SU-DHL-6 (cell line): ENCODE measurements at regions not wholly inside any gene's neighbourhood (a gene's known extent, or its start where the extent isn't known, plus 50 kb on each side); places are given as distances from the start of the nearest gene placed in this dataset.

Experiments used
- H2AFZ ChIP-seq: fragments of 200-600 bp; sonication (generic); 2 replicates; pipeline ENCODE4 v1.6.1; 2014; ENCODE audit warnings: low read depth, mild to moderate bottlenecking, moderate library complexity, mixed read lengths, antibody characterized with exemption, low read length; ENCODE audit not compliant: severe bottlenecking
- H3F3A ChIP-seq: fragments of 200-600 bp; shearing (Covaris generic); 2 replicates; pipeline ENCODE4 v1.6.0; 2016; ENCODE audit warnings: antibody characterized with exemption, mild to moderate bottlenecking; ENCODE audit not compliant: insufficient read depth
- H3K27ac ChIP-seq: fragments of 200-600 bp; sonication (generic); 2 replicates; pipeline ENCODE4 v1.5.1; 2016; ENCODE audit warnings: low read depth, mild to moderate bottlenecking, low read length, moderate library complexity, mixed read lengths
- H3K27me3 ChIP-seq: fragments of 200-600 bp; sonication (generic), shearing (Covaris generic); 2 replicates; pipeline ENCODE4 v1.6.0; 2014; ENCODE audit warnings: mild to moderate bottlenecking, low read length
- H3K36me3 ChIP-seq: fragments of 200-600 bp; sonication (generic); 2 replicates; pipeline ENCODE4 v1.6.1; 2014; ENCODE audit warnings: mild to moderate bottlenecking, low read length, mixed read lengths
- H3K4me2 ChIP-seq: fragments of 300-600, 200-600 bp; shearing (Covaris generic), sonication (generic); 2 replicates; pipeline ENCODE4 v1.6.0; 2014; ENCODE audit warnings: low read length, low read depth, mild to moderate bottlenecking; ENCODE audit not compliant: poor library complexity, severe bottlenecking
- H3K4me3 ChIP-seq: fragments of 200-600 bp; sonication (generic); 2 replicates; pipeline ENCODE4 v1.5.1; 2014; ENCODE audit warnings: antibody characterized with exemption, low read length, mild to moderate bottlenecking, mixed read lengths; ENCODE audit not compliant: insufficient read depth, poor library complexity, severe bottlenecking
- H3K79me2 ChIP-seq: fragments of 200-600 bp; sonication (generic); 2 replicates; pipeline ENCODE4 v1.6.1; 2014; ENCODE audit warnings: mild to moderate bottlenecking, low read length, moderate library complexity; ENCODE audit not compliant: insufficient read depth
- H3K9ac ChIP-seq: fragments of 200-600 bp; sonication (generic); 2 replicates; pipeline ENCODE4 v1.7.0; 2014; ENCODE audit warnings: mild to moderate bottlenecking, low read length
- H3K9me2 ChIP-seq: fragments of 200-600 bp; sonication (generic); replicated peaks from 2 replicates; pipeline ENCODE4 v1.6.1; 2014; ENCODE audit warnings: low read length; ENCODE audit not compliant: insufficient read depth
- H3K9me3 ChIP-seq: fragments of 200-600 bp; sonication (generic); 2 replicates; pipeline ENCODE4 v1.6.1; 2014; ENCODE audit warnings: low read length, mixed read lengths; ENCODE audit not compliant: insufficient read depth
- H4K20me1 ChIP-seq: fragments of 200-600 bp; sonication (generic); 2 replicates; pipeline ENCODE4 v1.6.1; 2014; ENCODE audit warnings: low read depth, mild to moderate bottlenecking, antibody characterized with exemption, low read length, moderate library complexity, mixed read lengths
- EZH2phosphoT487 ChIP-seq: fragments of 200-600 bp; sonication (generic), shearing (Covaris generic); conservative IDR thresholded peaks from 2 replicates; pipeline ENCODE4 v1.6.1; 2018; ENCODE audit warnings: mild to moderate bottlenecking, antibody characterized with exemption, low read length, moderate library complexity, mixed read lengths
- TF ChIP-seq, protein P1 (sequence below): fragments of 200-600 bp; sonication (generic); IDR thresholded peaks from one replicate; pipeline ENCODE4 v1.5.1; 2017; ENCODE audit warnings: antibody characterized with exemption, mild to moderate bottlenecking, low read length, moderate library complexity; ENCODE audit not compliant: insufficient read depth, poor library complexity, severe bottlenecking

DNA sequence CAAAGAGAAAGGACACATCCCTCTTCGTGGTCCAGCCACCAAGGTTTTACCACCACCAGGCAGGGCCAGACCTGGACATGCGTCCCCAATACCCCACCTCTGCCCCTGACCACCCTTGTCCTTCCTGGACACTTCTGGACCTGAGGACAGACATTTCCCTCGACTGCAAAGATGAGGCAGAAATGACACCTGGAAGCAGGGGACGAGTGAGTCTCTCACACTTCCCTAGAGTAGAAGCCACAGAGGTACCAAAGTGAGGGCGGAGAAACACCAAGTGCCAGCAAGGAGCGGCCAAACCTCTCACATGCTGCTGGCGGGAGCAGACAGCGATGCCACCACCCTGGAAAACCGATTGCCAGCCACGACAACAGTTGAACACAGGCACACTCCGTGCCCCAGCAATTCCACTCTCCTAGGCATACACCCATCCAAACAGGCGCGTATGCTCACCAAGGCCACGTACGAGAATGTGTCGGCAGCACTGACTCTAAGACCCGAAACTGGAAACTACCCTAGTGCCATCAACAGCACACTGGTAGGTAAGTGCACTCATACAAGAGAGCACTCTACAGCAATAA is 207.0 kb upstream of the NSMCE3 start:
- Histone ChIP-seq H2AFZ (no peak overlapping the region), H3K4me3 (no peak overlapping the region), H3K36me3 (no peaks in the 10 kb centered on the region), H3K9me2 (no peaks in the 10 kb centered on the region), H3K9me3 (no peaks in the 10 kb centered on the region), H3K27ac (no peak overlapping the region), H3K27me3 (no peaks in the 10 kb centered on the region), H3F3A (no peaks in the 10 kb centered on the region), H4K20me1 (no peaks in the 10 kb centered on the region), H3K79me2 (no peaks in the 10 kb centered on the region), H3K9ac (no peak overlapping the region), H3K4me2 (no peak overlapping the region)
- TF ChIP-seq EZH2phosphoT487, result no peak
- TF ChIP-seq, protein P1, sequence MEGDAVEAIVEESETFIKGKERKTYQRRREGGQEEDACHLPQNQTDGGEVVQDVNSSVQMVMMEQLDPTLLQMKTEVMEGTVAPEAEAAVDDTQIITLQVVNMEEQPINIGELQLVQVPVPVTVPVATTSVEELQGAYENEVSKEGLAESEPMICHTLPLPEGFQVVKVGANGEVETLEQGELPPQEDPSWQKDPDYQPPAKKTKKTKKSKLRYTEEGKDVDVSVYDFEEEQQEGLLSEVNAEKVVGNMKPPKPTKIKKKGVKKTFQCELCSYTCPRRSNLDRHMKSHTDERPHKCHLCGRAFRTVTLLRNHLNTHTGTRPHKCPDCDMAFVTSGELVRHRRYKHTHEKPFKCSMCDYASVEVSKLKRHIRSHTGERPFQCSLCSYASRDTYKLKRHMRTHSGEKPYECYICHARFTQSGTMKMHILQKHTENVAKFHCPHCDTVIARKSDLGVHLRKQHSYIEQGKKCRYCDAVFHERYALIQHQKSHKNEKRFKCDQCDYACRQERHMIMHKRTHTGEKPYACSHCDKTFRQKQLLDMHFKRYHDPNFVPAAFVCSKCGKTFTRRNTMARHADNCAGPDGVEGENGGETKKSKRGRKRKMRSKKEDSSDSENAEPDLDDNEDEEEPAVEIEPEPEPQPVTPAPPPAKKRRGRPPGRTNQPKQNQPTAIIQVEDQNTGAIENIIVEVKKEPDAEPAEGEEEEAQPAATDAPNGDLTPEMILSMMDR, result no peak

DNA sequence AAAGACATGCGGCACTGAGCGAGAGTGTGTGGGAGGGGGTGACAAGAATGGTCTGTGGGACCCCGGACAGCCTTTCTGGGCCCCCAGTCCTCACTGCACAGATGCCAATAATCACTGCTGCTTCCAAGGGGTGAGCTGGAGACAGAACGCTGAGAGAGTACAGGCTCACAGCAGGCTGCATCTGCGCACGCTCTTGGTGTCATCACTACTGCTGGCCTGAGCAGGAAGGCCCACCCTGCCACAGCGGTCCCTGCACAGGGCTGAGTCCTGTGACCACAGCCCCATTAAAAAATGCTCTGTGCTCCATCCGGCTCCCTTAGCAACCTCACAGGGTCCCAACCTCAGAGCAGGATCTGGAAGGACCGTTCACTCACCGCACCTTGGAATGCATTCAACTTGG is 205.5 kb upstream of the NSMCE3 start:
- Histone ChIP-seq H4K20me1 (no peaks in the 10 kb centered on the region), H3K9me2 (no peaks in the 10 kb centered on the region), H2AFZ (no peak overlapping the region), H3K9me3 (no peaks in the 10 kb centered on the region), H3K36me3 (no peaks in the 10 kb centered on the region), H3K4me2 (no peak overlapping the region), H3F3A (no peaks in the 10 kb centered on the region), H3K27me3 (no peaks in the 10 kb centered on the region), H3K79me2 (no peaks in the 10 kb centered on the region), H3K27ac (no peak overlapping the region), H3K9ac (no peak overlapping the region), H3K4me3 (no peak overlapping the region)
- TF ChIP-seq, protein P1, result no peak
- no peak for TF ChIP-seq EZH2phosphoT487

DNA sequence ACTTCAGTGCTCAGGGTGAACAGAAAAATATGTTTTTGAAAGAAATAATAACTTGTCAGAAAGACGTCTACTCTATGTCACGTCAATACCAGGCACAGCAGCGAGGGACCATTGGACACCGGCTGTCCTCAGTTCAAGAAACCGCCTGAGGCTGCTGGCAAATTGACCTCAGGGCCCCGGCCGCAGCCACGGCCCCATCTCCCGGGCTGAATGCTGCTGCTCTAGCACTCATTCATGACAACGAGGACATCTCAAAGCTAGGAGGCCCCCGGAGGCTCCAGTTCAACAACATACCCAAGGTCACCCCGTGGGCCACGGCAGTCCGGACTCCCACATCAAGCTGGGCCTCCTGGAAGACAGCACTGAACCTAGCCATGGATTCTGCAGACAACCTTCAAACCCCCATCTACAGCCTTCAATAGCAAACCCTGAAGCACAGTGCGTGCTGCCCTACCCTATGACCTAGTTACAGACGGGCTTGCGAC is 204.0 kb upstream of the NSMCE3 start:
- Histone ChIP-seq H4K20me1 (no peaks in the 10 kb centered on the region), H3K4me3 (no peak overlapping the region), H3K79me2 (no peaks in the 10 kb centered on the region), H3K4me2 (no peak overlapping the region), H3K27ac (no peak overlapping the region), H3F3A (no peaks in the 10 kb centered on the region), H3K27me3 (no peaks in the 10 kb centered on the region), H3K9me2 (no peaks in the 10 kb centered on the region), H2AFZ (no peak overlapping the region), H3K9ac (no peak overlapping the region), H3K9me3 (no peaks in the 10 kb centered on the region), H3K36me3 (no peaks in the 10 kb centered on the region)
- TF ChIP-seq EZH2phosphoT487, result no peak
- TF ChIP-seq, protein P1, result no peak
